Kidney tubule cell (primary cell): ENCODE measurements at regions not wholly inside any gene's neighbourhood (a gene's known extent, or its start where the extent isn't known, plus 50 kb on each side); places are given as distances from the start of the nearest gene placed in this dataset.

Experiments used
- DNase-seq: peaks from one replicate; pipeline ENCODE4 v3.0.0-alpha.2; 2018; ENCODE audit warnings: low spot score

DNA sequence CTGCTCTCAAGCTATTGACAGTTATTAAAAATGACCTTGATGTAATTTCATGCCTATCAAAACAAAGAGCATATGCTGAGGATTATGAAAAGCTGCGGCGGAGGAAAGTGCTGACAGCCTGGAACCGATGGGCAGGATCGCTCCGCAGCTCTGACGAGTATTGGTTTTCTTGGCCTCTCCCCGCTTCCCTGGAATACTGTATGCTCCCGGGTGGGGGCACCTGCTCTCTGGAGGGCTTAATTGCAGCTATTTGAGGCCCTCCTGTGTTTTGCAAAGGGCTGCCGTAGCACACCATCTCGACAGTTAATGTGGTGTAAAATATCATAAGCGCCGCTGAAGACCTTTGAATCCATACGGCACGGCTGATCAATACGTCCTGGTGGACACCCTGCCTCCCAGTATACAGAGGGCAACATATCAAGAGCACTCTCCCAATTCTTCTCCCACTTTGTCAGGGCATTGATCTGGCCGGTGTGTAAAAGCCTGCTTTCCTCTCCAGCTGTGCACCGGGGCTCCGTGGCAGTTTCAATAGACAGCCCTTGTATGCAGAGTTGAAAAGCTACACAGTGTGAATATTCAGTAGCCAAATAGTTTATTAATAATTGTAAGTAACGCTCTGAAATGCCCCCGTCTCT is 662.4 kb downstream of the GALR1 start:
- no peak for DNase-seq

DNA sequence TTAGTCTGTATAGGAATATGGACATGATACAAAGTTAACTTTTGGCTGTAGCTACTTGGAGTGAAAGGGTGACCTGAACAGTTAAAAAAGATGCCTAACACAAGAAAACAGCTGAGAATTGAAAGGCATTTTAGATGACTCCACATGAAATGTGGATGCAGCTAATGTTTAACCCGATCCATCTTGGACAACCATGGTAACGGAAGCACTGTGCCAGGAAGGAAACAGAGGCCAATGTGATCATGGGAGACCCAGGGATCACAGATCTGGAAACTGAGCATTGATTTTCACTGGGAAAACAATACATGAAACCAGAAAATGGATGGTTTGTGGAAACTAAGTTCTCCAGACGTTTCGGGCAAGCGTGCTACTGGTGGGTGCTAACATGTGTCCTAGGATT is 669.1 kb downstream of the GALR1 start:
- peak; percentile 12 for DNase-seq

DNA sequence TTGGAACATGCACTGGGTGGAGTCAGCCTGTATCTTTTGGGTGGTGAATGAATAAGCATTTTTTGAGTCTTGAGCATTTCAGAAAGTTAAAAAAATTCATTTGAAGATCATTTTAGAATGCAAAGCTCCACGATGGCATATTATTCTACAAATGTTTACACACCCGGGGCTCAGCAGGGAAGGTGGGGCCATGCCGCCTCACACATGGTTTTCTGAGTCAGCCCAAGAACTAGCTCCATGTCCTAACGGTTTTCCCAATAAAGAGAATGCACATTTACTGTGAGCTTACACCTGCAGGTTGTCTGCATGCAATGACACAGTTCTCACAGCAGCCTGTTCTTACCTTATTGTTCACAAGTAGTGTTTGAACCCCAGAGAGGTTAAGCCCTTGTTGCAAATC is 670.3 kb downstream of the GALR1 start:
- no peak for DNase-seq

DNA sequence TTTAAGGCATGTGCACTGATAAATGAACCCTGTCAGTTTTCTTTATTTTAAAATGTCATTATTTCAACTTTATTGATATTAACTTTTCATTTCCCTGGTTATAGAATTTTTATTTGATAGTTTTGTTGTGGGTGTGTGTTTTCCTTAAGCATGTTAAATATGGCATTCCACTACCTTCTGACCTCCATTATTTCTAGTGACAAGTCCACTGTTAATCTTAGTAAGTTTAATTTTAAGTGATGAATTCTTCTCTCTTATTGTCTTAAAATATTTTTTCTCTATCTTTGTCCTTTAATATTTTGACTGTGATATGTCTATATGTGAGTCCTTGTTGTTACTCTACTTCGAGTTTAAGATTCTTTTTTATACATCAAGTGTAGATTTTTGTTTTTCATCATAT is 685.7 kb downstream of the GALR1 start:
- DNase-seq, result no peak

DNA sequence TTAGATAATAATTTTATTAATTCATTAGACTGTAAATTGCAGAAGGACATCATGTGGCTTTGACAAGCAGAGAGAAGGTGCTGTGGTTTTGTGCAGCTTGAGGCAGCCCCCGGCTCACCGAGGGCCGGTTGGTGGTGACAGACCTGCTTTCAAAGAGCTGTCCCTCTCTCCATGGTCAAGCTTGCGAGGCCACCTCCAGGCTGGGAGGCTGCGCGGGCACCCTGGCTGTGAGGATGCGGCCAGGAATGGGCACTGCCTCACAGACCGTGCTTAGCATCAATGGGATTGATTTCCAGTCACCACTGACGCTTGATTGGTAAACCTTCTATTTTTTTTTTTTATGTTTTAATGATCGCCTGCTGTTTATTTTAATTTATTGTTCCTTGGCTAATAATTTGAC is 690.9 kb downstream of the GALR1 start:
- no peak for DNase-seq

DNA sequence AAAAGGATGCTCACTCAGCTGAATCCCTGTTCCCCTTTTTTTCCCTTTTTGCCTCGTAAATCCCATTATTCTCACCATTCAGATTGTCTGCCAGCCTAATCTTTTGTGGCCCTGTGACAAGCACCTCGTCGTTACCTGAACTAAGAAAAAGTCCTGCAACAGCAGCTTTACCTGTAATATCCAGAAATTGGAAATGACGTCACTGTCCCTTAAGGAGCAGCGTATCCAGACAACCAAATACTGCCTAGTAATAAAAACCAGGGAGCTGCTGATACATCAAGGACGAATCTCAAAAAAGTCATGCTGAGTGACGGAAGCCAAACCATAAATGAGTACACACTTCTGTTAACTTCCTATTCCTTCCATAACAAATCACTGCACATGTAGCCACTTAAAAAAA is 694.9 kb downstream of the GALR1 start:
- no peak for DNase-seq

DNA sequence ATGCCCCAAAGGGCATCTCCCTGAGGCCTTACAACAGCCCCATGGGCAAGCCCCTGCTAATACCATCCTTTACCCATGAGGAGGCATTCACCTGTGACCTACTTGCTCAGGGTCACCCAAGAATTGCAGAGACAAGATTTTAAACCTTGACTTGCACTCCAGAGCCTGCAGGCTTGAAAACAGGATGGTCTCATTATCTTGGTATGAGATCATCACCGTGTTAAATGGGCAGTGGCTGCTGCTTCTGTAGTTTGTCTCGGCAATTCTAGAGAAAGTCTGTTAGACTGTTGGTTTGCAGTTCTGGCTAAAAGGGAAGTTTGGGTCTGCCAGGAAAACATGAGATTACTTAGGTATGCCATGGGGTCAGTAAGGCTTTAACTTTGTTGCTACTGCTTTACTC is 698.9 kb downstream of the GALR1 start:
- DNase-seq, result no peak

DNA sequence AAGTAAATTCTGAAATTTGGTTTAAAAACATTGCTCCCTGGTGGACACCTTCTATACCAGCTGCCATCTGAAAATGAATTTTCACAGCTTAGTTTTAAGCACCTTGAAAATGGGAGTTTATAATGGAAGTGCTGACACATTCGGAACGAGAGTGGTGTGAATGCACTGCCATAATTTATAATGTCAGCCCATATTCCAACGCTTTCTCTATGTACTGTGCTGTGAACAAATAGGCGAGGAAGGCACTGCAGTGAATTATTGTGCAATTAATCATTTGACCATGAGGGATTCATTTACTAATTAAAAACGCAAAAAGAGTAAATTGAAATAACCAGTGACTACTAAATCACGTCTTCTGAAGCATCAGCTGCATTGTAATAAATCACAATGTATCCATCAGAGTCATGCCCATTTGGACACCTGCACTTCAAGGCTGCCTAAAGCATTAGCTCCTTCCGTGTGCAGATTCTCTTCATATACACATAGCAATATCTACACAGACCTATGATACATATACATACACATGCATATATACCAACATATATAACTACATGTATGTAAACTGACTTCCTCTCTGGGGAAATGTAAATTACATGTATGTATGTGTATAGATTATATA is 699.8 kb downstream of the GALR1 start:
- DNase-seq, result no peak

DNA sequence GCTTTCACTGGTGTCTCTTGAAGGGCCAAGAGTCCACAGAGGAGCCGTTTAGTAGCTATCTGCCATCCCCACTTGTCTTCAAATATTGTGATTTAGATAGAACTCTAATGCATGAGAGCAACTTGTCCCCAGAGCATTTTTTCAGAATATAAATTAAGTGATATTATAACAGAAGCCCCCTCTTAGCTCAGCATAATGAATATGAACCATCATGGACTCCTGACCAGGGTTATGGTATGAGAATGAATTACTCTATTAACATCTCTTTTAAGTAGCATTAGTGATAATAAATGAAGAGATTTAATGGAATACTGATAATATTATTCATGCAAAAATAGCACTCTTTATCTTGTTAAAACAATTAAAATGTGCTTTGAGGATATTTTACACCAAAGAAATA is 709.6 kb downstream of the GALR1 start:
- DNase-seq, result no peak

DNA sequence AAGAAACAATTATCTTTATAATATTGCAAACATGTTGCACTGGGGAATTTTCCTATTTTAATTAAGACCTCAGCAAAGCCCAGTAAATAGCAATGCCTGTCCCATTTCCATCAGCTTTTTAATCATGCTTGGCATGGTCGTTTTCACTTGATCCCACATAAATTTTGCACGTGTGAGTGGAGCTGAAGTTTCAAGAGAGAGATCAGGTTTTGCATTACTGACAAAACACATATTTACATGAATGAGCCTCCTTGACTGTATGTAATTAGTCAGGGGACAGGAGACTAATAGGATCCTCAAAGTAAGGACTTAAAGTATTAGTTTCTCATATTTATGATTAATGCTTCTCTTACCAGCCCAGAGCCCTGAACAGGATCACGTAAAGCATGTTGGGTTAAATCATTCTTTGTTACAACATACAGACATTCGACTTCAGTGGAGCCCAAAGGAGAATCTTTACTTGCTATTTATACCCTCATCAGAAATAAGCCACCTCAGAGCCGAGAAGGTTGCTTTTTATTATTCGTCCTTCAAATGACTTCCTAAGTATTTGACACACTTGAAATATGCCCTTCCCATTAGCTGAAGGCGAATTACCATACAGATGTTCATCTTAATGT is 711.3 kb downstream of the GALR1 start:
- no peak for DNase-seq

DNA sequence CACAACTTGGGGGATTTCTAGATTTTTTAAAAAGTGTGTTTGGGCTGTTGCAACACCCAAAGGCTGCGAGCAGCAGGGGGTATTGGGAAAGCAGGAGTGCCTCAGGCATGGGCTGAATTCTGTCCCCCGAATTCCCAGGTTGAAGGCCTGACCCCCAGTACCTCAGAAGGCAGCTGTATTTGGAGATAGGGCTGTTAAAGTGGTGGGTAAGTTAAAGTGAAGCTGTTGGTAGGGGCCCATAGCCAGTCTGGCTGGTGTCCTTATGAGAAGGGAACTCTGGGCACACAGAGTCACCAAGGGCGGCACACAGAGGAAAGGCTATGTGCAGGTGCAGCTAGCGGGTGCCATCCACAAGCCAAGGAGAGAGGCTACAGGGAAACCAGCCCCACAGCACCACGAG is 717.4 kb downstream of the GALR1 start:
- DNase-seq, result no peak

DNA sequence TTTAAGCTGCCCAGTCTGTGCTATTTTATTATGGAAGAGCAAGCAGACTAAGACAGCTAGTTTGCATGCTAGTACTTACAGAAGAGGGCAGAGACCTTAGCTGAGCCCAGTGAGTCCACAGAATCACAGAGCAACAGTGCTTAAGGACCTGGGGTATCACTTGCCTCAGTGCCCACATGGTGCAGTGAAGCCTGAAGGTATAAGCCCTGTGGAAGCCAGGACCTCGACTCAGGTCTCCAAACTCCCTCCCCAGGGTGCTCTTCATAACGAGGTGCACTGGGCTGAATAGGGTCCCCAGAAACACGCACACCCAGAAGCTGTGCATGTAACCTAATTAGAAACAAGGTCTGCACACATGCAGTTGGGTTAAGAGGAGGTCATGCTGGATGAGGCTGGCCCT is 718.1 kb downstream of the GALR1 start:
- no peak for DNase-seq

DNA sequence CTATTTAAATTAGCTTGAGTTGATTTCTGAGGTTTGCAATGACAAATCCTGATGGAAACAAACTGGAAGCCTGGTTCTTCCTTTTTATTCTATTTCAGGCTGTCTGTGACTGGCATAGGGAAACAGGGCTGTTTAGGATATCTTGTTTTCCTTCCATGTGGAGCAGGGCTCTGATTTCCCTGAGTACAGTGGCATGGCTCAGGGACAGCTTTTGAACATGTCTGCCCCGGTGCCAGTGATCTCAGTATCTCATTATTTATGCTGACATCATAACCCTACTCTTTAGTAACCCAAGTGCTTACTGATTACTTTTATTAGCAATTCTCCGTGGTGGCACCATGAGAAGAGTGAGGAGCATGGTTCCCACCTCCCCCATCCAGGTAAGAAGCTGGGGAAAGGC is 720.3 kb downstream of the GALR1 start:
- DNase-seq, result no peak

DNA sequence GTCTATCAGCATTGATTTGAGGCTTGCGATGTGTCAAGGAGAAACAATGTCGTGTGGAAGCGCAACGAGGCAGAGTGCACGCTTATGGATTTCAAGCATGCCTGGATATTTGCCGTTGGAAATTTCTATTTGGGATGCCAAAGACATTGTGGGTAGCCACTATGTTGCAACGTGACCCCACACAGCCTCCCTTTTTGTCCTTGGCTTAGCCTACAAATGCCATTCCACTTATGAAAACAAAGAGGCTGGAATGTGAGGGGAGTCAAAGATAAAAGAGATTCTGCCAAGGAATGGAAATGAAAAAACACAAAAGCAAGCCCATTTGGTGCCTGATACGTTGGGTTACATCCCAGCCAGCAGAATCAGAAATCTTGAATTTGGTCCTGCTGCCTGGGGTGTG is 721.2 kb downstream of the GALR1 start:
- DNase-seq, result no peak

DNA sequence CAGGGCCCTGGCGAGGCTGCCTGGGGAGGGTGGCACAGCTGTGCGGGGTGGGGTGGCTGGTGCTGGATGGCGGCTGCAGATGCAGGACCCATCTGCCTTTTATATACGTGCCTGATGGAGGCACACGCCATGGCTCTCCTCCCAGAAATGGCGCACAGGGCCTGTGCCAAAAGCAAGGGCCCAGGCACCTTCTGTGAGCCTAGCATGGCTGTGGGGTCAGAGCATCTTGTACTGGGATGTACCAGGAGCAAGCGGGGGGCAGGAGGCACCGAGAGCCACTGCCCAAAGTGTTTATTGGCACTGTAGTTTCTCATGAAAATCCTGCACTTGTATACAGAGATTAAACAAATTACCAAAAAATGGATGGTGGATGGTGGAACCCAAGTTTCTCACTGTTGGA is 724.1 kb downstream of the GALR1 start:
- DNase-seq, result no peak

DNA sequence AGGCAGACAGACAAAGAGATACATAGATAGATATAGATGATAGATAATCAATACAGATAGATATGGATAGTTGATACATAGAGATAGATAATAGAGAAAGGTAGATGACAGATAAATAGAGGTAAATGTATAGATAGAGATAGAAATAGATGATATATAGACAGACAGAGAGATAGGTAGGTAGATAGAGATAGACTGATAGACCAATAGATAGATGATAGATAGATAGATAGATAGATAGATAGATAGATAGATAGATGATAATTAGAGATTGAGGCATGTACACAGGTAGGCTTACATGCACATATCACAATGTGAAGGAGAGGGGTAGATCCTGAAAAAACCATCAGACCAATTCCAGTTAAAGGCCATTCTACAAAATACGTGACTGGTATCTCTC is 724.7 kb downstream of the GALR1 start:
- no peak for DNase-seq

DNA sequence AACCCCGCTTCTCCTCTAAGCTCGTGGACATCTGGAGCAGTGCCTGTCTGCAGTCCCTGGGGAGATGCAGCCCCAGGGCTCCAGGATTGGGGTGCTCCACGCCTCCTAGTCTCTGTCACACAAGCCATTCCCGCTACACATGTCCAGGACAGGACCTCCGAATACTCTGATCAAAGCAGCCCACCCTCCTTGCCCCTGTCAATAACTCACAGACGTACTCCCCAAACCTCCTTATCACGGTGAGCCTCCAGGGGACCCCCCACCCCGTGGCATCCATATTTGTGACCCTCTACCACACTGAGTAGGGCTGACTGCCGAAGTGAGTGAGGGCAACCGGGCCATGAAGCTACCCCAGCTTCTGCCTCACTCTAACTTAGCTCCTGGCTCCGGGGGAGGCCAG is 727.7 kb downstream of the GALR1 start:
- DNase-seq, result no peak

DNA sequence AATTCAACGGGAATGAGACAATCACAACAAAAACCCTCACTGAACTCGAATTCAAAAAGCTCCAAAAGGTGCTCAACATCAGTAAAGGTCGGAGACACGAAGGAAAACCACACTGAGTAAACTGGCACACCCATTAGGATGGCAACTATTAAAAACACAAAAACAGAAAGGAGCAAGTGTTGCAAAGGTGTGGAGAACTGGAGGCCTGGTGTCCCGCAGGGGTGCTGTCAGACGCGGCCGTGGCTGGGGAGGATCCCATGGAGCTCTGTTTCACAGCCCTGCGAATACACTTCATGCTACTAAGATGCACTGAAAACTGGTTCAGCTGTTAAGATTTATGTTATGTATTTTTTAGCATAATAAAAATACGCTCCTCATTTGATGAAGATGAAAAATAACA is 730.6 kb downstream of the GALR1 start:
- DNase-seq, result no peak

DNA sequence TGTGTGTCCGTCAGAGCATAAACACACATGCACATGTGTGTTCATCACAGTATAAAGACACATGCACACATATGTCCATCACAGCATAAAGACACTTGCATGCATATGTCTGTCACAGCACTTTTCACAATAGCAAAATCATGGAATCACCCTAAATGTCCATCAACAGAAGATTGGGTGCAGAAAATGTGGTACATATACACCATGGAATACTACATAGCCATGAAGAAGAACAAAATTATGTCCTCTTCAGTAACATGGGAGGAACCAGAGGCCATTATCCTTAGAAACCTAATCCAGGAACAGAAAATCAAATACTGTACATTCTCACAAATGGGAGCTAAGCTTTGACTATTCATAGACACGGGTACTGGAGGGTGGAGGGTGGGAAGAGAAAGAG is 732.2 kb downstream of the GALR1 start:
- no peak for DNase-seq

DNA sequence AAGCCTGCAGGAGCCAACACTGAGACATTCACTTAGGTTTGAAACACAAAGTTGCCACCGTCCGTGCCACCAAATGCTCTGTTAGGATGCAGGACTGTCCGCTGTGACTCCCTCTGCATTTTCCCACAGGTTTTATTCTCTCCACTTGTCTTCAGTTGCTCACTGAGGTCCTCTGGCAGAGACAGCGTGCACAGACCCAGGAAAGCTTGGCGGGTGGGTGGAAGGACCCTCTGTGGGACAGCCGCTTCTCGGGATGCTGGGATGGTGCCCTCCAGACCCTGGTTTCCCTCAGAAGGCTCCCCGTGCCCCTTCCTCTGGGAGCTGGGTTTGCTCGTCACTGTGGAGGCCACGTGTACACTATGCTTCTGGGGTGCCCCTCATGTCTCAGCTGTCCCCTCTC is 733.6 kb downstream of the GALR1 start:
- no peak for DNase-seq

DNA sequence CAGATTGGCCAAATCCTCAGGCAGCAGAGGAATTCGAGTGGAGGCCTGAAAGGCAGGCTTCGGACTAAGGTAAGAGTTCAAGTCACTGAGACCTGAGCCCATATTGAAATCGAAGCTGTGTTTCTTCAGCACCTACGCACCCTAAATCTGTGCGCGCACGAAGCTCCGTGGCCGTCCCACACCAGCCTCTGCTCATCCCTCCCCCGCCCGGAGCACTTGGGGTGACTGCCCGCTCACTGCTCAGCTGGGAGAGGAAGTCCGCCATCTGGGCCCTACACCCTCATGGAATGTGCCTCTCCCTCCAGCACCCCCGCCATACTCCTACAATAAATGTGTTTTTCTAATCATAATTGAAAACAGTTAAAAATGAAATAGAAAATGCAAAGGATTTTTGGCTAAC is 734.5 kb downstream of the GALR1 start:
- DNase-seq, result no peak

DNA sequence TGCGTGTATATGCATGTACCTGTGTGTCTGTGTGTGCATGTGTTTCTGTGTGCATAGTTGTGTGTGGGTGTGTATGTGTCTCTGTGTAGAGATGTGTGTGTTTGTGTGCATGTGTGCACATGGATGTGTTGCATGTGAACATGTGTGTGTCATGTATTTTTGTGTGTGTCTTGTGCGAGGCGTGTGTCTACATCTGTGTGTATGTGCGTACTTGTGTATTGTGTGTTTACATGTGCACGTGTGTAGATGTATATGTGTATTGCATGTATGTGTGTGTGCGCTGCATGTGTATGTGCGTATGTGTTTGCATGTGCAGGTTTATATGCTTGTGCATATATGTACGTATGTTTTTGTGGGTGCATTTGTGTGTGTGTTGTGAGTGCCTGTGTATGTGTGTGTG is 735.2 kb downstream of the GALR1 start:
- DNase-seq, result no peak

DNA sequence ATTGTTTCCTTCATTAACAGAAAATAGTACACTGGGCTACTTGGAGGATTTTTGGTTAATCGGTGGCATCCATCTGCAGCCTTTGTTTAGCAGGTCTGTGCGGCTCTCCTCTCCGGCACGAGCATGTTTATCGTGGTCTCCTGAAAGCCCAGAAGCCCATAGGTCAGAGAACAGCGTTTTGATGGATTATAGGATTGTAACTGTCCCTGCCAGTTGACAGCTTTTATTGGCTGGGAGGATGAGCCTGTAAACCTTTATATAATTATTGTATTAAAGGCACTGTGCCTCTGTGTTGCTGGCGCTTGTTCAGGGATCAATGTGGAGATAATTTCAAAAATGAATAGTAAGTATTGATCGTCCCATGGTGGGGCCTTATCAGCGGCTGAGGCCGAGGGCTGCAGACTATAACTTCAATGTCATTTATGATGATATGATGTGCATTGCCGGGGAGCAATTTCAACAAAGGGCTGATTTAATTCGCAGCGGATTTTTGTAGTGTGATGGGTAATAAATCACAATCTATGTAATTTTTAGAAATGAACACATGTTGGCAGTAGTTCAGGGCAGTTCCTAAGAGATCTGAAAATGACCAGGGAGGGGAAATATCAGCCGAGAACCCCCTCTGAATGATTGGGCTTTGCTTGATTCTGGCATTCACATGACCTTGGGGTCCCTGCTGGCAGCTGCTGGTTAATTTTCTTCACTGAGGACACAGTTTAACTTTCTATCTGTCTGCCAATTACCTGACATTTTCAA is 736.1 kb downstream of the GALR1 start:
- no peak for DNase-seq
